T-helper 1 cell treated with Interleukin-12 subunit alpha and Interleukin-12 subunit beta and Interleukin-4 antibody, amounts not matched to agents 30 ng/mL and 1 ng/mL, for 36 hours (primary cell): ENCODE measurements at regions not wholly inside any gene's neighbourhood (a gene's known extent, or its start where the extent isn't known, plus 50 kb on each side); places are given as distances from the start of the nearest gene placed in this dataset.

ENCODE experiments used
- intact Hi-C: fragments of 100-400 bp; cut with micrococcal nuclease; formaldehyde crosslinking; loops from one replicate; pipeline ENCODE4 v1.15.1; 2024

DNA sequence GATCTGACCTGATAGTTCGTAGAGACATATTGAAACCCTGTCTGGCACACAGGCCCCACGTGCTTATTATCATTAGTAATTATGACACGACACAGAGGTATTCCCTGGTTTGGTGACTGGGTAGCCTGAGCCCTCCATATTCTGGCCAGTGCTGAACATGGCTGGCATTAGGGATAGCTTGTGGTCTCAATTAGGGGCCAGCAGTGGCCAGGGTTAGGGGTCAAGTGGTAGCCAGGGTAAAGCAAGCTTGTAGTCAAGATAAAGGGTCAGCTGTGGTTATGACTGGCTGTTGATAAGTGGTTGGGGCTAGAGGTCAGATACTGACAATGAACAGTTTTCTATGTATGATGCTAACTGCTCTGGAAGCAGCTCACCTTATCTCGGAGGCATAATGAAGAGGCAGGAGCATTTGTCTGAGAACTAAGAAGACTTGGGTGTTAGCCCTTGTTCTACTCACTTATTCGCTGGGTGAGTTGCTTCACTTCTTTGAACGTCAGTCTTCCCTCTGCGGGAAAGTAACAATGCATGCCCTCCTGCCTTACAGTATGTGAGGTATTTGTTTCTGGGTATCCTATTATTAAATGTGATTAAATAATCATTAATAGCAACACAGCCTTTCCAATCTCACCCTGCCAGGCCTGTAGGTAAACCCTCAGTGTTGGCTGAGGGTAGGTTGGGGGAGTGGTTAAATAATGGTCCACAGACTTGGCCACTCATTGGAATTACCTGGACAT is 66.7 kb downstream of the VEGFA start:
- intact Hi-C loops, result no loop called here
